ENCODE measurements at regions not wholly inside any gene's neighbourhood (a gene's known extent, or its start where the extent isn't known, plus 50 kb on each side); places are given as distances from the start of the nearest gene placed in this dataset.

- DNase-seq = no peak
Measured at GRCh38 chr2:7226501-7226900, 309.3 kb downstream of the RNF144A start.

- DNase-seq = no peak
Measured at GRCh38 chr2:7233126-7233525, 315.9 kb downstream of the RNF144A start.

- no peak for DNase-seq
Measured at GRCh38 chr2:7237466-7237865, 320.3 kb downstream of the RNF144A start.

- DNase-seq = no peak
Measured at GRCh38 chr2:7239078-7239477, 321.9 kb downstream of the RNF144A start.

GRCh38 chr2:7241041-7241745, 324.0 kb downstream of the RNF144A start:
- DNase-seq = no peak

- no peak for DNase-seq
Measured at GRCh38 chr2:7242189-7242867, 325.1 kb downstream of the RNF144A start.

GRCh38 chr2:7243276-7243675, 326.1 kb downstream of the RNF144A start:
- no peak for DNase-seq

- DNase-seq = no peak
Measured at GRCh38 chr2:7256377-7256776, 339.2 kb downstream of the RNF144A start.

- no peak for DNase-seq
Measured at GRCh38 chr2:7262727-7263126, 345.5 kb downstream of the RNF144A start.

GRCh38 chr2:7264791-7265190, 347.6 kb downstream of the RNF144A start:
- no peak for DNase-seq

GRCh38 chr2:7265286-7265685, 348.1 kb downstream of the RNF144A start:
- no peak for DNase-seq

- DNase-seq = no peak
Measured at GRCh38 chr2:7269106-7269643, 352.0 kb downstream of the RNF144A start.

GRCh38 chr2:7270011-7270431, 352.8 kb downstream of the RNF144A start:
- DNase-seq = no peak

- DNase-seq = no peak
Measured at GRCh38 chr2:7272210-7272609, 355.0 kb downstream of the RNF144A start.

- no peak for DNase-seq
Measured at GRCh38 chr2:7278984-7279383, 361.8 kb downstream of the RNF144A start.

GRCh38 chr2:7279421-7279949, 362.3 kb downstream of the RNF144A start:
- DNase-seq = no peak

- no peak for DNase-seq
Measured at GRCh38 chr2:7280790-7281189, 363.6 kb downstream of the RNF144A start.

- DNase-seq = no peak
Measured at GRCh38 chr2:7281231-7282201, 364.3 kb downstream of the RNF144A start.

GRCh38 chr2:7286120-7286519, 368.9 kb downstream of the RNF144A start:
- no peak for DNase-seq

- DNase-seq = peak; percentile 28
Measured at GRCh38 chr2:7288484-7288883, 371.3 kb downstream of the RNF144A start.

GRCh38 chr2:7289697-7290096, 372.5 kb downstream of the RNF144A start:
- no peak for DNase-seq

- DNase-seq = no peak
Measured at GRCh38 chr2:7292154-7292691, 375.0 kb downstream of the RNF144A start.

- no peak for DNase-seq
Measured at GRCh38 chr2:7309582-7309981, 392.4 kb downstream of the RNF144A start.

Data from DMS53 (cell line).